HL-60 (cell line): ENCODE measurements at regions not wholly inside any gene's neighbourhood (a gene's known extent, or its start where the extent isn't known, plus 50 kb on each side); places are given as distances from the start of the nearest gene placed in this dataset.

ENCODE experiments used
- DNase-seq, 2 experiments: peaks; one replicate each; pipeline ENCODE4 v3.0.0-alpha.2; 2010 to 2020; ENCODE audit warnings: low read depth in 1 of 2, low spot score in 1 of 2
- H3K27ac ChIP-seq: fragments of 250-450 bp; sonication (Bioruptor Pico); replicated peaks from 2 replicates; pipeline ENCODE4 v1.5.1; 2020; ENCODE audit warnings: mild to moderate bottlenecking, moderate library complexity
- H3K27me3 ChIP-seq: fragments of 250-450 bp; sonication (Bioruptor Pico); 2 replicates; pipeline ENCODE4 v1.5.1; 2021; ENCODE audit warnings: mild to moderate bottlenecking, moderate library complexity; ENCODE audit not compliant: insufficient read depth, poor library complexity, severe bottlenecking
- H3K4me3 ChIP-seq: replicated peaks from 2 replicates; pipeline ENCODE4 v1.5.1; 2011; ENCODE audit warnings: mild to moderate bottlenecking, control low read depth, low read length; ENCODE audit not compliant: insufficient read depth
- GABPA ChIP-seq: IDR thresholded peaks from 2 replicates; pipeline ENCODE4 v1.6.1; 2012; ENCODE audit warnings: low read depth
- POLR2AphosphoS5 ChIP-seq: IDR thresholded peaks from 2 replicates; pipeline ENCODE4 v1.6.1; 2012; ENCODE audit warnings: low read depth
- REST ChIP-seq: IDR thresholded peaks from 2 replicates; pipeline ENCODE4 v1.6.1; 2012; ENCODE audit warnings: low read depth; ENCODE audit not compliant: insufficient replicate concordance
- SPI1 ChIP-seq: IDR thresholded peaks from 2 replicates; pipeline ENCODE4 v1.6.1; 2012; ENCODE audit warnings: low read depth, mild to moderate bottlenecking, borderline replicate concordance
- TF ChIP-seq, protein P1 (sequence below): IDR thresholded peaks from one replicate; pipeline ENCODE4 v1.5.1; 2011; ENCODE audit warnings: low read length, control low read depth, inconsistent platforms; ENCODE audit not compliant: insufficient read depth

- TF ChIP-seq REST (no peak), SPI1 (no peak), GABPA (no peak), POLR2AphosphoS5 (no peak)
- TF ChIP-seq, protein P1, sequence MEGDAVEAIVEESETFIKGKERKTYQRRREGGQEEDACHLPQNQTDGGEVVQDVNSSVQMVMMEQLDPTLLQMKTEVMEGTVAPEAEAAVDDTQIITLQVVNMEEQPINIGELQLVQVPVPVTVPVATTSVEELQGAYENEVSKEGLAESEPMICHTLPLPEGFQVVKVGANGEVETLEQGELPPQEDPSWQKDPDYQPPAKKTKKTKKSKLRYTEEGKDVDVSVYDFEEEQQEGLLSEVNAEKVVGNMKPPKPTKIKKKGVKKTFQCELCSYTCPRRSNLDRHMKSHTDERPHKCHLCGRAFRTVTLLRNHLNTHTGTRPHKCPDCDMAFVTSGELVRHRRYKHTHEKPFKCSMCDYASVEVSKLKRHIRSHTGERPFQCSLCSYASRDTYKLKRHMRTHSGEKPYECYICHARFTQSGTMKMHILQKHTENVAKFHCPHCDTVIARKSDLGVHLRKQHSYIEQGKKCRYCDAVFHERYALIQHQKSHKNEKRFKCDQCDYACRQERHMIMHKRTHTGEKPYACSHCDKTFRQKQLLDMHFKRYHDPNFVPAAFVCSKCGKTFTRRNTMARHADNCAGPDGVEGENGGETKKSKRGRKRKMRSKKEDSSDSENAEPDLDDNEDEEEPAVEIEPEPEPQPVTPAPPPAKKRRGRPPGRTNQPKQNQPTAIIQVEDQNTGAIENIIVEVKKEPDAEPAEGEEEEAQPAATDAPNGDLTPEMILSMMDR: no peak
- no peak for DNase-seq
- Histone ChIP-seq H3K4me3 (no peak overlapping the region), H3K27me3 (peaks cover 3% of the 10 kb centered on the region), H3K27ac (no peak overlapping the region)
Measured at GRCh38 chr5:88142636-88142885, 126.1 kb downstream of the TMEM161B start.

- Histone ChIP-seq H3K27ac (no peak overlapping the region), H3K4me3 (peak overlapping the region; percentile 40), H3K27me3 (peaks cover 3% of the 10 kb centered on the region)
- TF ChIP-seq GABPA: no peak
- TF ChIP-seq, protein P1: peak; percentile 5
- DNase-seq: peak; percentile 45 to 88
Measured at GRCh38 chr5:88140856-88141752, 127.5 kb downstream of the TMEM161B start.

- H3K4me3 ChIP-seq: no peak overlapping the region
- H3K27me3 ChIP-seq: no peaks in the 10 kb centered on the region
- TF ChIP-seq SPI1 (no peak), GABPA (no peak), POLR2AphosphoS5 (no peak), REST (no peak)
- TF ChIP-seq, protein P1: no peak
- DNase-seq: no peak
- no peak overlapping the region for H3K27ac ChIP-seq
Measured at GRCh38 chr5:88140396-88140855, 128.2 kb downstream of the TMEM161B start.
